ENCODE measurements at regions not wholly inside any gene's neighbourhood (a gene's known extent, or its start where the extent isn't known, plus 50 kb on each side); places are given as distances from the start of the nearest gene placed in this dataset.
"Not testable (repeated sequence)": the region's sequence is repeated elsewhere in the genome, so short reads cannot be mapped to it uniquely, and the experiment has no call there.

DNA sequence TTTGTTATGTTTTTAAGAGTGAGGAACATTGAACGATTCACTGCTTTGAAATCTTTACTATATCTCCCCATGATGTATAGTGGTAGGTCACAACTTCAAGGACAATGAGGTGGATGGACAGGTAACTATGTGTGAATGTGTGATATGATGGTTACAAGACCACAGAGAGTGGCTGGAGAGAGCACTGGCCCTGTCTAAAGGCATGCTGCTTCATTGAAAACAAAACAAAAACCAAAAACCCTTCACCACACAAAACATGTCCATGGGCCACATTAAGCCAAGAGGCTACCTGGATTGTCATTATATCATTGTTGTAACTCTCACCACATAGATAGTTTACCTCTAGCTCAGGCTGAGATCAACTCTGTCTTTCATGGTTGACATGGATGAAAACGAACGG lies 180.6 kb upstream of the TENT5A start:
- no peaks in the 10 kb centered on the region for H4K20me1 ChIP-seq (ENCODE audit: control insufficient read depth, insufficient read depth, low read depth, low read length)
- no peaks in the 10 kb centered on the region for H3K27me3 ChIP-seq (ENCODE audit: control insufficient read depth, low read length)
- H3K4me3 ChIP-seq (ENCODE audit: low read length): no peak overlapping the region
- no peaks in the 10 kb centered on the region for H3K4me1 ChIP-seq (ENCODE audit: control insufficient read depth, low read length)
- H3K9me3 ChIP-seq (ENCODE audit: control insufficient read depth, insufficient read depth, low read length): no peaks in the 10 kb centered on the region
- H3K4me2 ChIP-seq (ENCODE audit: low read length): no peak overlapping the region
- H3K9me2 ChIP-seq (replicated peaks; ENCODE audit: control insufficient read depth, low read length): no peaks in the 10 kb centered on the region
- no peaks in the 10 kb centered on the region for H3F3A ChIP-seq (ENCODE audit: control insufficient read depth, insufficient read depth)
- no peak overlapping the region for H3K27ac ChIP-seq (ENCODE audit: low read depth, low read length)
- TF ChIP-seq, protein P1, sequence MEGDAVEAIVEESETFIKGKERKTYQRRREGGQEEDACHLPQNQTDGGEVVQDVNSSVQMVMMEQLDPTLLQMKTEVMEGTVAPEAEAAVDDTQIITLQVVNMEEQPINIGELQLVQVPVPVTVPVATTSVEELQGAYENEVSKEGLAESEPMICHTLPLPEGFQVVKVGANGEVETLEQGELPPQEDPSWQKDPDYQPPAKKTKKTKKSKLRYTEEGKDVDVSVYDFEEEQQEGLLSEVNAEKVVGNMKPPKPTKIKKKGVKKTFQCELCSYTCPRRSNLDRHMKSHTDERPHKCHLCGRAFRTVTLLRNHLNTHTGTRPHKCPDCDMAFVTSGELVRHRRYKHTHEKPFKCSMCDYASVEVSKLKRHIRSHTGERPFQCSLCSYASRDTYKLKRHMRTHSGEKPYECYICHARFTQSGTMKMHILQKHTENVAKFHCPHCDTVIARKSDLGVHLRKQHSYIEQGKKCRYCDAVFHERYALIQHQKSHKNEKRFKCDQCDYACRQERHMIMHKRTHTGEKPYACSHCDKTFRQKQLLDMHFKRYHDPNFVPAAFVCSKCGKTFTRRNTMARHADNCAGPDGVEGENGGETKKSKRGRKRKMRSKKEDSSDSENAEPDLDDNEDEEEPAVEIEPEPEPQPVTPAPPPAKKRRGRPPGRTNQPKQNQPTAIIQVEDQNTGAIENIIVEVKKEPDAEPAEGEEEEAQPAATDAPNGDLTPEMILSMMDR (IDR thresholded peaks at IDR 0.05; ENCODE audit: low read depth, low read length, poor library complexity, severe bottlenecking): no peak
- no peak for TF ChIP-seq EZH2phosphoT487 (IDR thresholded peaks at IDR 0.05; ENCODE audit: borderline replicate concordance, low read length)
- no peaks in the 10 kb centered on the region for H3K36me3 ChIP-seq (ENCODE audit: control insufficient read depth, low read length)
- H3K79me2 ChIP-seq (ENCODE audit: control insufficient read depth, low read length): no peaks in the 10 kb centered on the region

DNA sequence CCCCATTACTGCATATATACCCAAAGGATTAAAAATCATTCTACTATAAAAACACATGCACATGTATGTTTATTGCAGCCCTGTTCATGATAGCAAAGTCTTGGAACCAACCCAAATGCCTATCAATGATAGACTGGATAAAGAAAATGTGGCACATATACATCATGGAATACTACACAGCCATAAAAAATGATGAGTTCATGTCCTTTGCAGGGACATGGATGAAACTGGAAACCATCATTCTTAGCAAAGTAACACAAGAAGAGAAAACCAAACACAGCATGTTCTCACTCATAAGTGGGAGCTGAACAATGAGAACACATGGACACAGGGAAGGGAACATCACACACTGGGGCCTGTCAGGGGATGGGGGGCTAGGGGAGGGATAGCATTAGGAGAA lies 180.0 kb upstream of the TENT5A start:
- not testable (repeated sequence) for H3K9me2 ChIP-seq (replicated peaks; ENCODE audit: control insufficient read depth, low read length); H3K9me3 ChIP-seq (ENCODE audit: control insufficient read depth, insufficient read depth, low read length); H3K4me3 ChIP-seq (ENCODE audit: low read length); H3K27me3 ChIP-seq (ENCODE audit: control insufficient read depth, low read length); H3F3A ChIP-seq (ENCODE audit: control insufficient read depth, insufficient read depth); H4K20me1 ChIP-seq (ENCODE audit: control insufficient read depth, insufficient read depth, low read depth, low read length); H3K4me2 ChIP-seq (ENCODE audit: low read length); H3K27ac ChIP-seq (ENCODE audit: low read depth, low read length); H3K79me2 ChIP-seq (ENCODE audit: control insufficient read depth, low read length); H3K4me1 ChIP-seq (ENCODE audit: control insufficient read depth, low read length); H3K36me3 ChIP-seq (ENCODE audit: control insufficient read depth, low read length)

DNA sequence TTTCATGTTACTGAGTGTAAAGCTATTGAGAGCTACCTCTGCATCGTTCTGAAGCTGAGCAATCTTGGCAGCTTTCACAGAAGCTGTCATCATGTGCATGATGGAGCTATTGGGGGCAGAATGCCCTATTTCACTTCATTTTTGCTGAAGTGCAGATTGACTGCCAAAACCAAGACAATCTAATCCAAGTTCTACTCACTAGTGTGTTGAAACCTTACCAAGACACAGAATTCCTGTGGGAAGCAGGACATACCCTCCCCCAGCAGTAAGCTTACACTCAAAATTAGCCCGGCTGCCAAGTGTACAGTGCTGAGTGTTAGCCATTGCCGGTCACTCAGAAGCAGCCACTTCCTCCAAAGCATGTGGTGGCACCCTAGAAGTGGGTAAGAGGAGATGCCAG lies 177.3 kb upstream of the TENT5A start:
- Histone ChIP-seq H3K27me3 (ENCODE audit: control insufficient read depth, low read length) (no peaks in the 10 kb centered on the region), H3K4me2 (ENCODE audit: low read length) (no peak overlapping the region), H3F3A (ENCODE audit: control insufficient read depth, insufficient read depth) (no peaks in the 10 kb centered on the region), H3K36me3 (ENCODE audit: control insufficient read depth, low read length) (no peaks in the 10 kb centered on the region), H3K27ac (ENCODE audit: low read depth, low read length) (no peak overlapping the region), H3K4me1 (ENCODE audit: control insufficient read depth, low read length) (no peaks in the 10 kb centered on the region), H3K9me3 (ENCODE audit: control insufficient read depth, insufficient read depth, low read length) (no peaks in the 10 kb centered on the region), H3K9me2 (replicated peaks; ENCODE audit: control insufficient read depth, low read length) (no peaks in the 10 kb centered on the region), H4K20me1 (ENCODE audit: control insufficient read depth, insufficient read depth, low read depth, low read length) (no peaks in the 10 kb centered on the region), H3K4me3 (ENCODE audit: low read length) (no peak overlapping the region), H3K79me2 (ENCODE audit: control insufficient read depth, low read length) (no peaks in the 10 kb centered on the region)
- no peak for TF ChIP-seq EZH2phosphoT487 (IDR thresholded peaks at IDR 0.05; ENCODE audit: borderline replicate concordance, low read length)
- TF ChIP-seq, protein P1 (IDR thresholded peaks at IDR 0.05; ENCODE audit: low read depth, low read length, poor library complexity, severe bottlenecking): no peak

DNA sequence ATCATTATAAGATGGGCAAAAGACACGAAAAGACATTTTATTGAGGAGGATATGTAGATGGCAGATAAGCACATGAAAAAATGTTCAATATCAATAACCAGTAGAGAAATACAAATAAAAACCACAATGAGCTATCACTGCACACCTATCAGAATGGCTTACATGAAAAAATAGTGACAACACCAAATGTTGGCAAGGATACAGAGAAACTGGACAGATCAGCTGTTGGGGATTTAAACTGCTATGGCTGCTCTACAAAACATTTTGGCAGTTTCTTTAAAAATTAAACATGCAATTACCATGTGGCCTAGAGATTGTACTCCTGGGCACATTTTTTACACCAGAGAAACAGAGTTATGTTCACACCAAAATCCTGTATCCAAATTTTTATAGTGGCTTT lies 172.7 kb upstream of the TENT5A start:
- Histone ChIP-seq H3K79me2 (ENCODE audit: control insufficient read depth, low read length) (no peaks in the 10 kb centered on the region), H3K4me1 (ENCODE audit: control insufficient read depth, low read length) (no peaks in the 10 kb centered on the region), H3K9me2 (replicated peaks; ENCODE audit: control insufficient read depth, low read length) (no peaks in the 10 kb centered on the region), H3F3A (ENCODE audit: control insufficient read depth, insufficient read depth) (no peaks in the 10 kb centered on the region), H3K27me3 (ENCODE audit: control insufficient read depth, low read length) (no peaks in the 10 kb centered on the region), H3K4me3 (ENCODE audit: low read length) (no peak overlapping the region), H3K4me2 (ENCODE audit: low read length) (no peak overlapping the region), H3K9me3 (ENCODE audit: control insufficient read depth, insufficient read depth, low read length) (no peaks in the 10 kb centered on the region), H4K20me1 (ENCODE audit: control insufficient read depth, insufficient read depth, low read depth, low read length) (no peaks in the 10 kb centered on the region), H3K36me3 (ENCODE audit: control insufficient read depth, low read length) (no peaks in the 10 kb centered on the region), H3K27ac (ENCODE audit: low read depth, low read length) (no peak overlapping the region)
- TF ChIP-seq EZH2phosphoT487 (IDR thresholded peaks at IDR 0.05; ENCODE audit: borderline replicate concordance, low read length): no peak
- TF ChIP-seq, protein P1 (IDR thresholded peaks at IDR 0.05; ENCODE audit: low read depth, low read length, poor library complexity, severe bottlenecking): no peak

All from DOHH2 (cell line).